CD4-positive, alpha-beta T cell treated with Interleukin-2 at 100 ng/mL for 4 hours (primary cell): ENCODE measurements at regions not wholly inside any gene's neighbourhood (a gene's known extent, or its start where the extent isn't known, plus 50 kb on each side); places are given as distances from the start of the nearest gene placed in this dataset.

Source experiments
- DNase-seq: peaks from one replicate; pipeline ENCODE4 v3.0.0-alpha.2; 2020; ENCODE audit warnings: low spot score

GRCh38 chr5:96067894-96068614 lies 106.4 kb upstream of the ELL2 start:
- no peak for DNase-seq

DNA sequence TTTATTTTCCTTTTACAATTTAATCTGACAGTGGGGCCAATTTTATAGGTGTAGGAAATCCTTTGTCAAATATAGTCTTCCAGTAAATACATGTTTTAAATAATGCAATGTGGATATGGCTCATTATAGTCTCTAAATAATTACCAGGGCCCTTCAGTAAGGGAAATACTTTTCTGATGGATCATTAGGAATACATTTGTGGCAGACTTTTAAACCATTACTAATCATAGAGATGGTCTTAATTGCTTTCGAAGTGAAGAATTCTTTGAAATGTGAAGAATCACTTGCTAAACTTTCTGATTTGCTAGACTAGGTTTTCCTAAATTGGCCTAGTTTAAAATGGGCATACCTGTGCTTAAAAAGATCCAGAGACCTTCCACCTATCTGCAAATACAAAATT lies 105.6 kb upstream of the ELL2 start:
- DNase-seq: no peak

- no peak for DNase-seq
Observed at GRCh38 chr5:96066386-96066719, 104.7 kb upstream of the ELL2 start.

- no peak for DNase-seq
Observed at GRCh38 chr5:96065685-96066385, 104.2 kb upstream of the ELL2 start.

DNA sequence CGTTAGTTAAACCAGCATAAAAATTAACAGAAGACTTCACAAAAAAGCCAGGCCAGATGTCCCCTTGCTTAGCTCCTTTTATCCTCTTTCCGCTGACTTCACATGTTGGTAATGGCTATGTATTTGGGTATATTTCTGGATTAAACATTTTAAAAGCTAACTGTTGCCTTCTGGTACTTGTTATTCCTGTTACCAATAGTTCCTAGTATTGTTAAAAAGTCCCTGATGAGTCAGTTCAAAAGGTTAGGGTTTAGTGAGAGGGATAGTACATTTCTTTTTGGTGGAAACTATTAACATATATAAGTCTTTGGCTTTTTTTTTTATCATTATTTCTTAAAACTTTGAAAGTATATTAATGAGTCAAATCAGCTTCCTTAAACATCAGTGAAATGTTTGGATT lies 103.2 kb upstream of the ELL2 start:
- DNase-seq: no peak

- no peak for DNase-seq
Observed at GRCh38 chr5:96062836-96063235, 101.2 kb upstream of the ELL2 start.

- no peak for DNase-seq
Observed at GRCh38 chr5:96058084-96058483, 96.4 kb upstream of the ELL2 start.

DNA sequence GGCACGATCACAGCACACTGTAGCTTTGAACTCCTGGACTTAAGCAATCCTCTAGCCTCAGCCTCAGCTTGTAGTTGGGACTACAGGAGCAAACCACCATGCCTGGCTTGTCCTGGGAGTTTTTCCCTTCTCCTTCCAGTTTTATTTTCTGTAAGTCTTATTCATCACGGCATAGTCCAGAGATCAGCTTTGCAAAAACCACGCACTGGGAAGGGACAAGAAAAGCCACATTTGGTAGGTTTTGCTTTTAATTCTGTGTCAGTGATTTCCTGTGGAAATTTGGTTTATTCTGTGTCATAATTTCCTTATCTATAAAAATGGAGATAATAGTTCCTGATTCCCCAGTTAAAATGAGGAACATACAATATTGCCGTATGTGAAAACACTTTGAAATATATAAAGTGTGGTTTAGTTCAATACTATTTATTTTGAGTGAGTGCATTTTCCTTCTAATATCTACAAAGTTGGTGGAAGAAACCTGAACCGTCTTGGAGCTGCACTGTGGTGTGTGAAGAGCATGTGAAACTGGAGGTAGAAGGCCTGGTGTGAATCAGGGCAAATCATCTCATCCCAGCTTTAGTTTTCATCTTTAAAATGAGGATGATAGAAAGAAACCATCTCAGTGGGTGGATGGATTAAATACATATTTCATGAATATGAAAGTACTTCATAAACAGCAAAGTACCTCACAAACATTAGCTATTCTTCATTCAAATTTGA lies 92.8 kb upstream of the ELL2 start:
- DNase-seq: no peak

- no peak for DNase-seq
Observed at GRCh38 chr5:96053063-96053735, 91.5 kb upstream of the ELL2 start.

DNA sequence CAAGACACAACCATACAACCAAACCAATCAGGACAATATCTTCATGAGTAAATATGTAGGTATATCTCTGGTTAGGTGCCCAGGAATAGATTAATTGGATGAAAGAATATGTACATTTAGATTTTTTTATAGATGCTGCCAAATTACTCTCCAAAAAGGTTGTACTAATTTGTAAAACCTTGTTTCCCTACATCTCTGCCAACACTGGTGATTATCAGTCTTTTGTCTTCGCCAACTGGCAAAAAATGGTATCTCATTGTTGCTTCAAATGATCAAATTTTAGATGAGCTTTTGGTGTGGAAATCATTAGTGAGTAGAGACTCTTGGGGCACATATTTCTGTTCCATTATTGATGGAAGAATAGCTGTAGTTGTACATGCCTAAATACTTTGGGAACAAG lies 90.7 kb upstream of the ELL2 start:
- no peak for DNase-seq

DNA sequence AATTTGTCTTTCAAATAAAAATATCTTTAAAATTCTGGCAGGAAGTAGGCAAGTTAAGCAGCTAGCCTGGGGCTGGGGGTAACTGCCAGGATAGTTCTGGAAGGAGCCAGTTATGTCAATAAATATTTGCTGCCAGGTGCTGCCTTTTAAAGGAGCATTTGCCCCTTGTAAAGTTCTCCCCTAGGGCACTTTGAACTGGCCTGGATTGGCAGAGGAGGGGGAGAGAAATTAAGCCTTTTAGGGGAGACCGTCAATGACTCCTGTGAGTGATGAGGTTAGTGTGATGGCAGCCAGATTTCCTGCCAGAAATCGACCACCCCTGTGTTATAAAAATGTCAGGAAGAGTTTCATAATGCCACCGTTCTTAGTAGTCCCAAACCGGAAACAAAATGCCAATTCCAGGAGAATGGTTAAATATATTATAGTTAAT lies 89.8 kb upstream of the ELL2 start:
- DNase-seq: no peak

DNA sequence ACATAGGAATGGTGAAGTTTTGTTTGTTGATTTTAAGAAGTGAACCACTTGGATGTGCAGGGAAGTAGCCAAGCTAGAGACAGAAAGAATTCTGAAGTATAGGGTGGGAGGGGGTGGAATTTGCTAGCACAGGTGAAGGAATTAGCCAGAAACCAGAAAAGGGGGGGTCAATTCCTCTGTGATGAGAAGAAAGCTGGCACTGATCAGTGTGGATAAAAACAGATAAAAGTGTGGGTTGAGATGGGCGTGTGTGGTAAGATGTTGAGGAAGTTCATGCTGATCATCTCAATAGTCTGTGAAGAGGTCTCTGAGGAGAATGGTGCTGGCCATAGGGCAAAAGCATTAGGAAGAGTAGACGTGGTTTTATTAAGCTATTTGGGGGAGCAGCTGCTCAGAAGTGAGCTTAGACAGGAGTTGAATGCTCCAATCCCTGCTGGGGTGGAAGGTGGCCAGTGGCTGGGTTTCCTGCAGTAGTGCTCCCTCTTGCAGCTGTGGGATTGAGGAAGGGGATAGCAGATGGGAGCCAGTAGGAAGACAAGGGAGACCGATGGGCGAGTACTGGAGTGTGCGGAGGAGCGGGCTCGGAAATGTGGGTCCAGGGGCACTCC lies 88.7 kb upstream of the ELL2 start:
- no peak for DNase-seq

DNA sequence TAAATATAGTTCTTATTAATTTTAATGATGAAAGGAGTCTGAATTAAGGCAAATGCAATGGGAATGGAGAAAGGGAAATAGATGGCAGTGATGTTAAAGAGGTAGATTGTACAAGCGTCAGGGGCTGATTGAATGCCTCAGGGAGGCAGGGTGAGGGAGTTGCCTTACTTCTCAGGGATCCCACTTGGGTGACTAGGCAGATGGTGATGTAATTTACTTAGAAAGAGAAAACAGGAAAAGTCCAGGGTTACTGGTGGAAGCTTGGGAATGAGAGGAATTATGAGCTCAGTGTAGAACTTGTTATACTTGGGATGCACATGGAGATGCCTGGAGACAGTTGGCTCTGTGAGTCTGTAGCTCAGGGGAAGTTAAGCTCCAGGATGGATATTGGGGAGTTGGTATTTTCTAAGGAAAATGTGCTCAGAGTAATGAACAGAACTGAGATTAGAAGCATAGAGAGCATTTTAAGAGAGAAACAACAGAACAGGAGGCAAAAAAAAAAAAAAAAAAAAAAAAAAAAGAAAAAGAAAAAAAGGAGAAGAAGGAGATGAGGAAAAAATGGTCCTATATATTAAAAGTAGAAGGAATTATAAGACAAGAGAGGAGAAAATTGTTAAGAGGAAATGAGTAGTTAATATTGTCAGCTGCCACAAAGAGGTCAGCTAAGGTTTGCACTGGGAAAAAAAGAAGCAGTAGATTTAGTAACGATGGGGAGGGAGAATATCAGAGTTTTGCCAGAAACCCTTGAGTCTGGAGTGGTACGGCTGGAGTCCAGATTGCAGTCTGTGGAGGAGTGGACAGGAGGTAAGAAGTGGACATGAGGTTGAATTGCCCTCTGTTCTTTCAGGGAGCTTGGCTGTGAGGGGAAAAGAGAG lies 88.0 kb upstream of the ELL2 start:
- no peak for DNase-seq

DNA sequence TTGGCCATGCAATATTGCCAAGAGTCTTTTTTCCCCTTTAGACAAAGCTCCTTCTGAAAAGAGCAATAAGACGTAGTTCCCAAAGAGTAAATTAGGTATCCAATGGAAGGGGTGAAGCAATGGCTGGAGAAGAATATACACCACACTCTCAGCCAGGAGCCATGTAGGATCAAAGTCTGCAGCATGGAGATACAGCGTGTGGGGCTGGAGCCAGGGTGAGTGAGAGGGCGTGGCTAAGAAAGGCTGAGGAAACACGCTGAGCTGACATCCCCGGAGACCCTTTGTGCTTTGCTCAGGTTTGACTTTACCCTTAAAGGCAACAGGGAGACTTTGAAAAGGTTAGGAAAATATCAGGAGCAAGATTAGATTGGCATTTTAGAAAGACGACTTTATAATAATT lies 87.1 kb upstream of the ELL2 start:
- no peak for DNase-seq

- no peak for DNase-seq
Observed at GRCh38 chr5:96045888-96046287, 84.2 kb upstream of the ELL2 start.

DNA sequence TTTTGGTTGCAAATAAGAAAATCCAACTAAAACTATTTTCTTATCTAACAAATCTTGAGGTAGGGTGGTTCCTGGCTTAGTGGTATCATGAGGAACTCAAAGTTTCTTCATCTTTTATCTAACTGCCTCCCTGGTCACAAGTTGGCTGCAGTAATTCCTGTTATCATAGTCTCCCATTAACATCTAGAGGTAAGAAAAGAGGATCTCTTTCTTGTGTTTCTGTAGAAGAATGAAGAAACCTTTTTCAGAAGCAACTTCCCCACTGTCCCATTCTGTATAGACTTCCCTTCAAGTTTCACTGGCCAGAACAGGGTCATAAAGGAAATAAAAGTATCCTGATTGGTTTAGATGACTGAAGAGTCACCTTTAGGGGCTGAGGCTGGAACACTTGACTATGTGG lies 81.8 kb upstream of the ELL2 start:
- no peak for DNase-seq

GRCh38 chr5:96037128-96037527 lies 75.5 kb upstream of the ELL2 start:
- no peak for DNase-seq

DNA sequence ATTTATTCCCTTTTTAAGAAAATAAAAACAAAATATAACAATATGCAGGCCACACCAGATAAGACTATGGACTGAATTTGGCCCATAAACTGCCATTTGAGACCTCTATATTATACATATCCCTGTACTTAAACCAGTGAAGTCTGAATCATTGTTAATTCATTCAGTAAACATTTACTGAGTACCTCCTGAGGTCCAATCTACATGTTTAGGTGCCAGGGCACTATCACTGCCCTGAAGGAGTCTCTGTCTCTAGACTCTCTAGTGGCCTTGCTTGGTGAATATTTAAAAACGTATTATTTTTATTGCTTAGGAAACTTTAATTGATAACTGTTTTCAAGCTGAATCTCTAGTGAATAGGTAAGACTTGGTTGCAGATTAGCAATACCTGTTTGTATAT lies 74.7 kb upstream of the ELL2 start:
- no peak for DNase-seq

DNA sequence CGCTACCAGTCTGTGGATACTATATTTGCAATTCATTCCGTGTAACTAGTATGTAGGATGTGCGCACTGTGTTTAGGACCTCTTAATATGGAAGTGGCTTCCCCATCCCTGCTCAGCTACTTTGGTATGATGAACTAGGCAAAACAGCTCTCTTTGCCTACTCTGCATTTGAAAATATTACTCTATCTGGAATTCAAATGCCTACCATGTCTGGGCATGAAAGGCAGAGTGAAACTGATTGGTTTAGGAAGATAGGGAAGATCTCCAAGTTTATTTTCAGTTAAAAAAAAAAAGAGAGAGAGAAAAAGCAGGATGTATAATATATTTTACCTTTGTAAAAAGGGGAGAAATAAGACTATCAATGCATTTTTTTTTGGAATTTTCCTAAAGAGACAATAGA lies 74.1 kb upstream of the ELL2 start:
- no peak for DNase-seq

DNA sequence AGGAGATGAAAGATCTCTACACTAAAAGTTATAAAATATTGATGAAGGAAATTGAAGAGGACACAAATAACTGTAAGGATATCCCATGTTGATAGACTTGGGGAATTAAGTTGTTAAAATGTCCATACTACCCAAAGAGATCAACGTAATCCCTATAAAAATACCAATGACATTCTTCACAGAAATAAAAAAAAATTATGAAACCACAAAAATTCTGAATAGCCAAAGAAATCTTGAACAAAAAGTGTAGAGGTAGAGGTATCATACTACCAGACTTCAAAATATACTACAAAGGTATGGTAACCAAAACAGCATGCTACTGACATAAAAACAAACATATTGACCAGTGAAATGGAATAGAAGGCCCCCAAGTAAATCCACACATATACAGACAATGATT lies 71.5 kb upstream of the ELL2 start:
- DNase-seq: no peak

DNA sequence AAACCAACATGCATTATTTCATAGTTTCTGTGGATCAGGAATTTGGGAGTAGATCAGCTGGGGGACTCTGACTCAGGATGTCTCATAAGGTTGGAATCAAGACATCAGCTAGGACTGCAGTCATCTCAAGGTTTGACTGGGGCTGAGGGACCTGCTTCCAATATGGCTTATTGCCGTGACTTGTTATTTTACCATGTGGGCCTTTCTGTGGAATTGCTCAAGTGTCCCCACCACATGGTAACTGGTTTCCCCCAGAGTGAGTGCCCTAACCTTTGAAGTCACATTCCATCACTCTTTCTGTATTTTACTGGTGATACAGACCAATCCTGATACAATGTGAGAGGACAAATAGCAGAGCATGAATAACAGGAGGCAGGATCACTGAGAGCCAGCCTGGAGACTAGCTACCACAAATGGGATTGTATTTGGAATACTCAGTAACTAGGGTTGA lies 70.2 kb upstream of the ELL2 start:
- no peak for DNase-seq
